Keratinocyte (primary cell): ENCODE measurements at regions not wholly inside any gene's neighbourhood (a gene's known extent, or its start where the extent isn't known, plus 50 kb on each side); places are given as distances from the start of the nearest gene placed in this dataset.

Experiments used
- DNase-seq: peaks from one replicate; pipeline ENCODE4 v3.0.0-alpha.2; 2011; ENCODE audit warnings: low read depth, missing footprints, low spot score
- FAIRE-seq: peaks from 2 replicates; lab custom pipeline; 2011; peaks lifted over from hg19 to GRCh38; lab: Jason Lieb, UNC
- H2AFZ ChIP-seq: 2 replicates; pipeline ENCODE4 v1.6.0; 2012; ENCODE audit warnings: low read length, control low read depth, inconsistent platforms; ENCODE audit not compliant: control insufficient read depth
- H3K27ac ChIP-seq: 2 replicates; pipeline ENCODE4 v1.5.1; 2011; ENCODE audit warnings: low read length; ENCODE audit not compliant: control insufficient read depth, insufficient read depth
- H3K27me3 ChIP-seq: 3 replicates; pipeline ENCODE4 v1.6.0; 2011; ENCODE audit warnings: low read length; ENCODE audit not compliant: control insufficient read depth, insufficient read depth; ENCODE audit errors: extremely low read depth
- H3K36me3 ChIP-seq, 2 experiments: 2 replicates in 1 of 2; 3 replicates in 1 of 2; pipeline ENCODE4 v1.5.1; 2011; ENCODE audit warnings: low read length in 2 of 2, mild to moderate bottlenecking in 1 of 2; ENCODE audit not compliant: control insufficient read depth in 2 of 2, insufficient read depth in 2 of 2; ENCODE audit errors: extremely low read depth in 1 of 2
- H3K4me1 ChIP-seq: 3 replicates; pipeline ENCODE4 v1.5.1; 2011; ENCODE audit warnings: low read length; ENCODE audit not compliant: control insufficient read depth, insufficient read depth; ENCODE audit errors: extremely low read depth
- H3K4me2 ChIP-seq: 3 replicates; pipeline ENCODE4 v1.6.0; 2011; ENCODE audit warnings: low read depth, low read length; ENCODE audit not compliant: control insufficient read depth, insufficient read depth; ENCODE audit errors: extremely low read depth
- H3K4me3 ChIP-seq, 3 experiments: fragments of 200-600 bp in 1 of 3; sonication (generic) in 1 of 3; 2 replicates in 2 of 3; 3 replicates in 1 of 3; pipeline ENCODE4 v1.5.1; 2011 to 2016; ENCODE audit warnings: low read length in 3 of 3, mild to moderate bottlenecking in 3 of 3, control low read depth in 2 of 3, inconsistent platforms in 1 of 3, low read depth in 1 of 3, mixed read lengths in 1 of 3, mixed run types in 1 of 3, moderate library complexity in 1 of 3; ENCODE audit not compliant: control insufficient read depth in 2 of 3, insufficient read depth in 2 of 3; ENCODE audit errors: extremely low read depth in 1 of 3
- H3K79me2 ChIP-seq: 2 replicates; pipeline ENCODE4 v1.6.0; 2012; ENCODE audit warnings: low read length; ENCODE audit not compliant: control insufficient read depth, insufficient read depth
- H3K9ac ChIP-seq: 3 replicates; pipeline ENCODE4 v1.6.0; 2011; ENCODE audit warnings: low read length; ENCODE audit not compliant: control insufficient read depth, insufficient read depth; ENCODE audit errors: extremely low read depth
- H3K9me1 ChIP-seq: 3 replicates; pipeline ENCODE4 v1.6.0; 2011; ENCODE audit warnings: low read length; ENCODE audit not compliant: control insufficient read depth, insufficient read depth; ENCODE audit errors: extremely low read depth
- H3K9me3 ChIP-seq: 2 replicates; pipeline ENCODE4 v1.5.1; 2012; ENCODE audit warnings: low read depth, low read length; ENCODE audit not compliant: control insufficient read depth
- H4K20me1 ChIP-seq: 3 replicates; pipeline ENCODE4 v1.6.0; 2011; ENCODE audit warnings: low read length; ENCODE audit not compliant: control insufficient read depth, insufficient read depth; ENCODE audit errors: extremely low read depth
- CTCF ChIP-seq, 3 experiments: IDR thresholded peaks in 1 of 3; conservative IDR thresholded peaks in 1 of 3; optimal IDR thresholded peaks in 1 of 3; 2 replicates in 2 of 3; 3 replicates in 1 of 3; pipeline versions ENCODE3 to v1.5.1; 2011; ENCODE audit warnings: low read length in 3 of 3, mild to moderate bottlenecking in 3 of 3, moderate library complexity in 2 of 3, control low read depth in 1 of 3, inconsistent platforms in 1 of 3; ENCODE audit not compliant: insufficient read depth in 2 of 3; ENCODE audit errors: extremely low read depth in 1 of 3
- EZH2 ChIP-seq: IDR thresholded peaks from one replicate; pipeline ENCODE4 v1.6.1; 2012; ENCODE audit warnings: inconsistent platforms, mild to moderate bottlenecking, low read length, moderate library complexity
- dilution Hi-C: fragments of 300-500 bp; cut with MboI; formaldehyde crosslinking; loops from one replicate; pipeline ENCODE4 v1.7.0; 2020; ENCODE audit warnings: low sequenced_read_pairs; ENCODE audit not compliant: extremely low pct_ligation_motif_present

- Histone ChIP-seq H3K9ac (no peak overlapping the region), H3K4me2 (no peak overlapping the region), H2AFZ (no peak overlapping the region), H3K27ac (no peak overlapping the region), H3K9me3 (no peaks in the 10 kb centered on the region), H3K27me3 (no peaks in the 10 kb centered on the region), H3K79me2 (no peaks in the 10 kb centered on the region), H3K36me3 (no peaks in the 10 kb centered on the region), H3K4me3 (no peak overlapping the region), H3K4me1 (no peaks in the 10 kb centered on the region), H3K9me1 (no peaks in the 10 kb centered on the region), H4K20me1 (no peaks in the 10 kb centered on the region)
- dilution Hi-C loops: no loop called here
- TF ChIP-seq EZH2 (no peak), CTCF (optimal IDR thresholded peaks at IDR 0.05 in 1 of 3, IDR thresholded peaks at IDR 0.05 in 1 of 3, conservative IDR thresholded peaks at IDR 0.05 in 1 of 3; ENCODE audit: extremely low read depth in 1 of 3, insufficient read depth in 2 of 3, low read length in 3 of 3) (no peak)
- DNase-seq (no peak), FAIRE-seq (no peak)
Observed at GRCh38 chr11:106517426-106517825, 440.0 kb downstream of the AASDHPPT start.

GRCh38 chr11:106520146-106520912, 442.9 kb downstream of the AASDHPPT start:
- no peak for TF ChIP-seq EZH2
- no peak for TF ChIP-seq CTCF (optimal IDR thresholded peaks at IDR 0.05 in 1 of 3, IDR thresholded peaks at IDR 0.05 in 1 of 3, conservative IDR thresholded peaks at IDR 0.05 in 1 of 3; ENCODE audit: extremely low read depth in 1 of 3, insufficient read depth in 2 of 3, low read length in 3 of 3)

More at GRCh38 chr11:106520146-106520912, 442.9 kb downstream of the AASDHPPT start:
- H3K4me3 ChIP-seq: no peak overlapping the region
- DNase-seq: no peak
- H3K79me2 ChIP-seq: no peaks in the 10 kb centered on the region
- H4K20me1 ChIP-seq: no peaks in the 10 kb centered on the region
- H3K9me1 ChIP-seq: no peaks in the 10 kb centered on the region
- no peak for FAIRE-seq
- no peaks in the 10 kb centered on the region for H3K9me3 ChIP-seq
- H3K27me3 ChIP-seq: no peaks in the 10 kb centered on the region
- H3K27ac ChIP-seq: no peak overlapping the region
- H3K4me2 ChIP-seq: no peak overlapping the region
- dilution Hi-C loops: no loop called here
- H3K9ac ChIP-seq: no peak overlapping the region
- no peaks in the 10 kb centered on the region for H3K4me1 ChIP-seq
- H2AFZ ChIP-seq: no peak overlapping the region
- no peaks in the 10 kb centered on the region for H3K36me3 ChIP-seq
